ENCODE measurements at regions not wholly inside any gene's neighbourhood (a gene's known extent, or its start where the extent isn't known, plus 50 kb on each side); places are given as distances from the start of the nearest gene placed in this dataset.

GRCh38 chr22:33971561-33971961, 51.3 kb upstream of the LARGE1 start:
- TF ChIP-seq CTCF (IDR thresholded peaks at IDR 0.05; ENCODE audit: control insufficient read depth, extremely low read depth, insufficient read depth) = no peak
- no peak for DNase-seq (ENCODE audit: low read depth)
- no peak overlapping the region for H3K4me3 ChIP-seq (ENCODE audit: low read depth, low read length)

DNA sequence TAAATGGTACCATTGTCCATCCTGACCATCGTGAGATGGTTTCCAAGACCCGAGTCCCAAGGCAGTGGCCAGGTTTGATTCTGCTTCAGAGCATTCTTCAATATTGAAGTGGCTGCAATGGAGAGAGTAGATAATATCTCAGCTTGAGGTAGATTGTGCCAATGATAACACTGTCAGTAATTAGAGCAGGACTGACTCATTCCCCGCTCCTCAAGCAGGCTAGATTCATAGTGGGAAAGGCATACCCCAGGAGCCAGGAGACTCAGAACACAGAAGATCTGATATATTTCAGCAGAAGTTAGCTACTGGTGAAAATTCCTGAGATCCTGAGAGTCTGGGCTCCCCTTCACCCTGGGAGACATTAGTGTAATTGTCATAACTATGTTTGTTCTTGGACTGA, 55.6 kb upstream of the LARGE1 start:
- TF ChIP-seq CTCF (IDR thresholded peaks at IDR 0.05; ENCODE audit: control insufficient read depth, extremely low read depth, insufficient read depth) = no peak
- DNase-seq (ENCODE audit: low read depth) = no peak
- H3K4me3 ChIP-seq (ENCODE audit: low read depth, low read length) = no peak overlapping the region

- no peak for DNase-seq (ENCODE audit: low read depth)
- no peak overlapping the region for H3K4me3 ChIP-seq (ENCODE audit: low read depth, low read length)
- TF ChIP-seq CTCF (IDR thresholded peaks at IDR 0.05; ENCODE audit: control insufficient read depth, extremely low read depth, insufficient read depth) = no peak
These were observed 63.3 kb upstream of the LARGE1 start for GRCh38 chr22:33983558-33983957.

DNA sequence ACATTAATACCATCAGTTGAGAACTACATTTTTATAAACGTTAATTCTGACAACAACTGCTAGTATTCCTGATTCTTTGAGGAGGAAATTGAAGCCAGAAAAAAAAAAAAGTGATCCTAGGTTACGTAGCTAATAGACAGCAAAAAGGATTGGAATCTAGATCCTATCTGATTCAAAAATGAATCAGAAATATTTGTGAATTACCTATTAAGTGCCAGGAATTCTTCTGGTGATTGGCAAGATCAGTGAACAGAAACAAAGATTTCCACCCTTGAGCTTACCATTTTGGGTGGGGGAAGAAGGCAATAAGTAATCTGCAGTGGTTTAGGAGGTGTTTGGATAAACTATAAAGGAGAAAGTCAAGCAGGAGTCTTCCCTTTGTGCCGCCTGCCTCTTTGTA, 63.9 kb upstream of the LARGE1 start:
- no peak for DNase-seq (ENCODE audit: low read depth)
- no peak overlapping the region for H3K4me3 ChIP-seq (ENCODE audit: low read depth, low read length)
- TF ChIP-seq CTCF (IDR thresholded peaks at IDR 0.05; ENCODE audit: control insufficient read depth, extremely low read depth, insufficient read depth) = no peak

GRCh38 chr22:33984656-33985285, 64.5 kb upstream of the LARGE1 start:
- no peak for DNase-seq (ENCODE audit: low read depth)
- no peak for TF ChIP-seq CTCF (IDR thresholded peaks at IDR 0.05; ENCODE audit: control insufficient read depth, extremely low read depth, insufficient read depth)
- no peak overlapping the region for H3K4me3 ChIP-seq (ENCODE audit: low read depth, low read length)

GRCh38 chr22:33985506-33985905, 65.2 kb upstream of the LARGE1 start:
- no peak for DNase-seq (ENCODE audit: low read depth)
- no peak for TF ChIP-seq CTCF (IDR thresholded peaks at IDR 0.05; ENCODE audit: control insufficient read depth, extremely low read depth, insufficient read depth)
- no peak overlapping the region for H3K4me3 ChIP-seq (ENCODE audit: low read depth, low read length)

DNA sequence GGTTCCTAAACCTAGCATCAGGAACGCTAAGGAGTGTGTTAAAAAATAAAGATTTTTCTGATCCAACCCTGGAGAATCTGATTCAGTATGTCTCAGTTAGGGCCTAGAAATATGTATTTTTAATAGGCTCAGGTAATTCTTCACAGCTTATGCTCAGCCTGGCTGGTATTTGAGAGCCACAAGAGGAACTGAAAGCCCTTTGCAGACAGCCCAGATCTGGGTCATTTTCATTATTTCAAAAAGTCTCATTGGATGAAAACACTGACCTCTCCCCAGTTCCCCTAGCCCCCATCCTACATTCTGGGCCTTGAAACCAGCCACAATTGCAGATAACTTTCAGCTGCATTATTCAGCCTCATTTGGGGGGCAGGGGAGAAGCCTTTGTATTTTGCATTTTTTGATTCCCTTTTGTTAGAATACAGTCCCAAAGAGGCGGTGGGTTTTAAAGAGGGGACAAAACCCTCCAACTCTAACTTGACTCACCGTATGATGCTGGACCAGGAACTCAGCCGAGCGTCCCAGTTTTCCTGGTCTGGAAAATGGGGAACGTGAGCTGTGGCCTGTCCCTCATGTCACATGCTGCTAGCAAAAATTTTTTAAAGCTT, 66.0 kb upstream of the LARGE1 start:
- TF ChIP-seq CTCF (IDR thresholded peaks at IDR 0.05; ENCODE audit: control insufficient read depth, extremely low read depth, insufficient read depth) = no peak
- DNase-seq (ENCODE audit: low read depth) = no peak
- H3K4me3 ChIP-seq (ENCODE audit: low read depth, low read length) = no peak overlapping the region

All from LNCaP clone FGC (cell line).